Muscle of leg (tissue), 3 donors: ENCODE measurements at regions not wholly inside any gene's neighbourhood (a gene's known extent, or its start where the extent isn't known, plus 50 kb on each side); places are given as distances from the start of the nearest gene placed in this dataset.
A peak's percentile ranks its signal among the peaks of the same experiment; 100 is the strongest.
"Not testable (repeated sequence)": the region's sequence is repeated elsewhere in the genome, so short reads cannot be mapped to it uniquely, and the experiment has no call there.

Experiments used
- DNase-seq: peaks from one replicate; pipeline ENCODE4 v3.0.0; 2013
- H3K27ac ChIP-seq: one replicate; pipeline ENCODE4 v1.5.1; 2013; ENCODE audit warnings: mild to moderate bottlenecking, low read length, control low read depth
- H3K27me3 ChIP-seq: one replicate; pipeline ENCODE4 v1.6.1; 2013; ENCODE audit warnings: low read length; ENCODE audit not compliant: control insufficient read depth, insufficient read depth
- H3K36me3 ChIP-seq: one replicate; pipeline ENCODE4 v1.6.1; 2013; ENCODE audit warnings: low read length; ENCODE audit not compliant: control insufficient read depth, insufficient read depth
- H3K4me1 ChIP-seq: one replicate; pipeline ENCODE4 v1.6.1; 2013; ENCODE audit warnings: low read length; ENCODE audit not compliant: control insufficient read depth, insufficient read depth
- H3K4me3 ChIP-seq: one replicate; pipeline ENCODE4 v1.5.1; 2013; ENCODE audit warnings: low read length, control low read depth
- H3K9me3 ChIP-seq: replicated peaks from 2 replicates; pipeline ENCODE4 v1.6.1; 2013; ENCODE audit warnings: low read depth, low read length; ENCODE audit not compliant: control insufficient read depth
- WGBS: methylation state at CpG from one replicate; pipeline ENCODE4 v1.1.5; 2013; ENCODE audit warnings: missing lambda C conversion rate; ENCODE audit not compliant: insufficient coverage; 5-methylcytosine and 5-hydroxymethylcytosine counted together

DNA sequence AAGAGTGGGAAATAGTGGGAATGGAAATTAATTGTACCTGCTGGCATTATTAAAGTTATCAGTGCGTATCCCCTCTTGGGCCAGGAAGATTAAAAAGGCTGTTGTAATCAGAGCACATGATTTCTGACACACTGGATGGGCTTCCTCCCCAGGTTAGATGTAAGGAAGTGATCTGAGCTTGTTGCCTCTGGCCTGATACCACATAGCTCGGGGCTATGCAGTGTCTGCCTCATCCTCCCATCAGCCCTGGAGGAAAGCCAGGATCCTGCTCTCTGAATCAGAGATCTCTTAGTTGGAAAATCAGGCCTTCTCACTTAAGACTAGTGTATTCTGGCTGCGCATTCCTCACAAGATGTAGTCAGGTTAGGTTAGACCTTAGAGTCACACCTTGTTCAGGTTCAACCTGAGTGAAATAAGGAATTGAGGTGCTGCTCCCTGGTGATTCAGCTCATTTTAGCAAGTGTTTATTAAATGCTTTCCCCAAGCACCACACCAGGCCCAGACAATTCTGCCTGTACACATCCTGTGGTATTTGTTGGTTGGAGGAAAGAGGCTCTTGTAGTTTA is 108.2 kb upstream of the IKBKE start:
- not testable (repeated sequence) for H3K36me3 ChIP-seq, H3K9me3 ChIP-seq, H3K4me3 ChIP-seq, H3K27me3 ChIP-seq, H3K4me1 ChIP-seq, DNase-seq, H3K27ac ChIP-seq
- no CpG with 5 or more reads among the region's 3 CpGs for WGBS

GRCh38 chr1:206362994-206363393 is 107.3 kb upstream of the IKBKE start:
- no CpG with 5 or more reads among the region's 3 CpGs for WGBS
- H3K36me3 ChIP-seq, H3K4me1 ChIP-seq, H3K27ac ChIP-seq, H3K27me3 ChIP-seq, H3K4me3 ChIP-seq, H3K9me3 ChIP-seq, DNase-seq: not testable (repeated sequence)

GRCh38 chr1:206365271-206365670 is 105.0 kb upstream of the IKBKE start:
- no CpG with 5 or more reads among the region's 6 CpGs for WGBS
- DNase-seq, result peak; percentile 10
- not testable (repeated sequence) for H3K27ac ChIP-seq, H3K9me3 ChIP-seq, H3K36me3 ChIP-seq, H3K4me1 ChIP-seq, H3K27me3 ChIP-seq, H3K4me3 ChIP-seq

- not testable (repeated sequence) for H3K4me3 ChIP-seq, H3K27ac ChIP-seq, H3K4me1 ChIP-seq, H3K36me3 ChIP-seq, H3K27me3 ChIP-seq, H3K9me3 ChIP-seq
- peak; percentile 15 for DNase-seq
- no CpG with 5 or more reads among the region's 5 CpGs for WGBS
These were observed 104.1 kb upstream of the IKBKE start for GRCh38 chr1:206366131-206366530.

GRCh38 chr1:206366772-206367171 is 103.5 kb upstream of the IKBKE start:
- not testable (repeated sequence) for H3K4me1 ChIP-seq, H3K27me3 ChIP-seq, DNase-seq, H3K27ac ChIP-seq, H3K9me3 ChIP-seq, H3K4me3 ChIP-seq, H3K36me3 ChIP-seq
- WGBS, result no CpG with 5 or more reads among the region's 1 CpG

DNA sequence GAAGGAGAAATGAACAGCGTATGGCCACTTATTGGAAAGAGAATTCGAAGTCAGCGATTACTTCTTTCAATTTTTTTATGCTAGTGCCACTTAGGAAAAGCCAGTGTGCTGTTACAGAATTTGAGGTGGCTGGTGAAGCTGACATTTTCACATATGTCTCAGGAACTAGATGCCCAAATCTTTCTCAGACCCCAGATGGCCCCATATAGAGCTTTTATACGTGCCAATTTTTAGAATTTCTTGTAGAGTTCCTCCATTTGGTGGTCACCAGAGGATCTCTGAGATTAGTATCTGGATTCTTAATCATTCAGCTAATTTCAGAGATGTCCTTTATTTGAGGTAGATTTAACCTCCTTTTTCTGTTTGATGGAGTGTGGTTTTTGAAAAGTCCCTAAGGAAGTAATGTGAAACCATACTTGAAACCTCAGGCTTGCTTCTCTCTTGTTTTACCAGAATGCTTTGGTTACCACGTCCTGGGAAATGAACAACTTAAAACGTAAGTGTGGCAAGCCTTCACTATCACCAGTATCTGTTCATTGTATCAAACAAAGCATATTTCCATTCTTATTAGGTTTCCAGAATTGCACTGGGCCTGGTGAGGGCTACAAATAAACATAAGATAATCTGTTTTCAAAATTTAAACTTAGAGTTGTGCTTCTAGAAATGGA is 102.2 kb upstream of the IKBKE start:
- not testable (repeated sequence) for DNase-seq, H3K9me3 ChIP-seq, H3K36me3 ChIP-seq, H3K27me3 ChIP-seq, H3K27ac ChIP-seq, H3K4me3 ChIP-seq, H3K4me1 ChIP-seq
- no CpG with 5 or more reads among the region's 6 CpGs for WGBS

DNA sequence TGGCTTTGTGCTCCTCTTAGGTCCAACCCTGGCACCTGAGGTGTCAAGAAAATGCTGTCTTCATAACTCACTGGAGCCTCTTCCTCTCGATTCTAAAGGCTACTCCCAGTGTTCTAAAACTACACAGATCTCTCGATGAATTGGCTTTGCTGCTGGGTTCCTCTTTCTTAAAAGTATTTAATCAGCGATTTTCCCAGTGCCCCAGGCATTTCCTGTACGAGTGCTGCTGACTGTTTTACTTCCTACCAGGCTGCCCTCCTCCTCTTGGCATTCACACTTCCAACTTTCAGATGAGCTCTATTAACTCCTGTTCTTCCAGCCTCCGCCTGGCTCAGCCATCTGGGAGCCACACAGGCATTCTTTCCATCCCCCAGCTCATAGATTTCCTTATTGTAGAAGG is 95.6 kb upstream of the IKBKE start:
- no CpG with 5 or more reads among the region's 5 CpGs for WGBS
- H3K4me1 ChIP-seq, H3K36me3 ChIP-seq, H3K9me3 ChIP-seq, H3K27ac ChIP-seq, H3K27me3 ChIP-seq, H3K4me3 ChIP-seq, DNase-seq: not testable (repeated sequence)

- H3K9me3 ChIP-seq, H3K36me3 ChIP-seq, H3K27me3 ChIP-seq, H3K4me1 ChIP-seq, DNase-seq, H3K27ac ChIP-seq, H3K4me3 ChIP-seq: not testable (repeated sequence)
- WGBS, result no CpG with 5 or more reads among the region's 3 CpGs
These were observed 94.7 kb upstream of the IKBKE start for GRCh38 chr1:206375552-206375951.

- H3K4me3 ChIP-seq, H3K9me3 ChIP-seq, DNase-seq, H3K4me1 ChIP-seq, H3K27ac ChIP-seq, H3K36me3 ChIP-seq, H3K27me3 ChIP-seq: not testable (repeated sequence)
- 100% methylated on average over 1 of the region's 7 CpGs for WGBS
These were observed 91.8 kb upstream of the IKBKE start for GRCh38 chr1:206378506-206378905.

DNA sequence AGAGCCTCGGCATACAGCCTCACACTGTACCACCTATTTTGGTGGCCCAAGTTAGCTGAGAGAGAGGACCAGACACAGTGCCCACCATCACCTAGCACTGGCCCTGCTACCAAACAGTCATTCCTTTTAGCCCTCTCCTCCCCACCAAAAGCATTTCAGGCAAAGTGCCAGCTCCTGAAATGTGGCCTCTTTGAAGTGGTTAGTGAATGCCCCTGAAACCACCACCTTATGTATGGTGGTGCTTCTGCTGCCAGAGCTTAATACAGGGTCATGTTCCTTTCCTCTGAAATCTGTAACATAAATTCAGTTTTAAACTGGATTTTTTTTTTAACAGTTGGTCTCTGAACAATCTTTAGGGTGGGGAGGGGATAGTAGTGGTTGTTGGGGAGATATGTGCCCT is 91.0 kb upstream of the IKBKE start:
- not testable (repeated sequence) for H3K4me3 ChIP-seq, DNase-seq, H3K36me3 ChIP-seq, H3K27me3 ChIP-seq, H3K4me1 ChIP-seq, H3K27ac ChIP-seq, H3K9me3 ChIP-seq
- no CpG with 5 or more reads among the region's 1 CpG for WGBS
